ENCODE measurements at regions not wholly inside any gene's neighbourhood (a gene's known extent, or its start where the extent isn't known, plus 50 kb on each side); places are given as distances from the start of the nearest gene placed in this dataset.

DNA sequence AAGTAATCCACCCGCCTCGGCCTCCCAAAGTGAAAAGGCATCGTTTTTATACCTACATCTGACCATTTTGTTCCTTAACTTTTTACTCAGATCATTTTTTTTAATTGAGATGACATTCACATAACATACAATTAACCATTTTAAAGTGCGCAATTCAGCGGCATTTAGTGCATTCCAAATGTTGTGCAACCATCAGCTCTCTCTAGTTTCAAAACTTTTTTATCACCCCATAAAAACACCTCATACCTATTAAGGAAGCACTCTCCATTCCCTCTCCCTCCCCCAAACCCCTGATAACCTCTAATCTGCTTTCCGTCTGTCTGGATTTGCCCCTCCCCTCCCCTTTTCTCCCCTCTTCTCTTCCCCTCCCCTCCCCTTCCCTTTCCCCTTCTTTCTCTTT is 310.1 kb downstream of the UACA start:
- TF ChIP-seq POLR2A (IDR thresholded peaks at IDR 0.05) = no peak
- TF ChIP-seq, protein P1, sequence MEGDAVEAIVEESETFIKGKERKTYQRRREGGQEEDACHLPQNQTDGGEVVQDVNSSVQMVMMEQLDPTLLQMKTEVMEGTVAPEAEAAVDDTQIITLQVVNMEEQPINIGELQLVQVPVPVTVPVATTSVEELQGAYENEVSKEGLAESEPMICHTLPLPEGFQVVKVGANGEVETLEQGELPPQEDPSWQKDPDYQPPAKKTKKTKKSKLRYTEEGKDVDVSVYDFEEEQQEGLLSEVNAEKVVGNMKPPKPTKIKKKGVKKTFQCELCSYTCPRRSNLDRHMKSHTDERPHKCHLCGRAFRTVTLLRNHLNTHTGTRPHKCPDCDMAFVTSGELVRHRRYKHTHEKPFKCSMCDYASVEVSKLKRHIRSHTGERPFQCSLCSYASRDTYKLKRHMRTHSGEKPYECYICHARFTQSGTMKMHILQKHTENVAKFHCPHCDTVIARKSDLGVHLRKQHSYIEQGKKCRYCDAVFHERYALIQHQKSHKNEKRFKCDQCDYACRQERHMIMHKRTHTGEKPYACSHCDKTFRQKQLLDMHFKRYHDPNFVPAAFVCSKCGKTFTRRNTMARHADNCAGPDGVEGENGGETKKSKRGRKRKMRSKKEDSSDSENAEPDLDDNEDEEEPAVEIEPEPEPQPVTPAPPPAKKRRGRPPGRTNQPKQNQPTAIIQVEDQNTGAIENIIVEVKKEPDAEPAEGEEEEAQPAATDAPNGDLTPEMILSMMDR (IDR thresholded peaks at IDR 0.05) = no peak
